ENCODE measurements at regions not wholly inside any gene's neighbourhood (a gene's known extent, or its start where the extent isn't known, plus 50 kb on each side); places are given as distances from the start of the nearest gene placed in this dataset.

GRCh38 chr12:73623421-73623820 lies 914.2 kb upstream of the ATXN7L3B start:
- TF ChIP-seq, protein P1, sequence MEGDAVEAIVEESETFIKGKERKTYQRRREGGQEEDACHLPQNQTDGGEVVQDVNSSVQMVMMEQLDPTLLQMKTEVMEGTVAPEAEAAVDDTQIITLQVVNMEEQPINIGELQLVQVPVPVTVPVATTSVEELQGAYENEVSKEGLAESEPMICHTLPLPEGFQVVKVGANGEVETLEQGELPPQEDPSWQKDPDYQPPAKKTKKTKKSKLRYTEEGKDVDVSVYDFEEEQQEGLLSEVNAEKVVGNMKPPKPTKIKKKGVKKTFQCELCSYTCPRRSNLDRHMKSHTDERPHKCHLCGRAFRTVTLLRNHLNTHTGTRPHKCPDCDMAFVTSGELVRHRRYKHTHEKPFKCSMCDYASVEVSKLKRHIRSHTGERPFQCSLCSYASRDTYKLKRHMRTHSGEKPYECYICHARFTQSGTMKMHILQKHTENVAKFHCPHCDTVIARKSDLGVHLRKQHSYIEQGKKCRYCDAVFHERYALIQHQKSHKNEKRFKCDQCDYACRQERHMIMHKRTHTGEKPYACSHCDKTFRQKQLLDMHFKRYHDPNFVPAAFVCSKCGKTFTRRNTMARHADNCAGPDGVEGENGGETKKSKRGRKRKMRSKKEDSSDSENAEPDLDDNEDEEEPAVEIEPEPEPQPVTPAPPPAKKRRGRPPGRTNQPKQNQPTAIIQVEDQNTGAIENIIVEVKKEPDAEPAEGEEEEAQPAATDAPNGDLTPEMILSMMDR (IDR thresholded peaks at IDR 0.05) = no peak
- TF ChIP-seq SIN3A (IDR thresholded peaks at IDR 0.05; ENCODE audit: borderline replicate concordance, insufficient read depth, low read depth, low read length) (no peak), TCF7L2 (IDR thresholded peaks at IDR 0.05; ENCODE audit: low read depth, low read length) (no peak), POLR2AphosphoS5 (IDR thresholded peaks at IDR 0.05; ENCODE audit: low read depth, low read length) (no peak), REST (IDR thresholded peaks at IDR 0.05; ENCODE audit: insufficient read depth in 1 of 2, low read depth in 2 of 2, low read length in 1 of 2) (no peak)

All from Panc1 (cell line).